ENCODE measurements at regions not wholly inside any gene's neighbourhood (a gene's known extent, or its start where the extent isn't known, plus 50 kb on each side); places are given as distances from the start of the nearest gene placed in this dataset.

GRCh38 chr3:75983111-75983510 lies 197.8 kb upstream of the ZNF717 start:
- no peak for DNase-seq
- intact Hi-C loops (cut with DNase I) = no loop called here

DNA sequence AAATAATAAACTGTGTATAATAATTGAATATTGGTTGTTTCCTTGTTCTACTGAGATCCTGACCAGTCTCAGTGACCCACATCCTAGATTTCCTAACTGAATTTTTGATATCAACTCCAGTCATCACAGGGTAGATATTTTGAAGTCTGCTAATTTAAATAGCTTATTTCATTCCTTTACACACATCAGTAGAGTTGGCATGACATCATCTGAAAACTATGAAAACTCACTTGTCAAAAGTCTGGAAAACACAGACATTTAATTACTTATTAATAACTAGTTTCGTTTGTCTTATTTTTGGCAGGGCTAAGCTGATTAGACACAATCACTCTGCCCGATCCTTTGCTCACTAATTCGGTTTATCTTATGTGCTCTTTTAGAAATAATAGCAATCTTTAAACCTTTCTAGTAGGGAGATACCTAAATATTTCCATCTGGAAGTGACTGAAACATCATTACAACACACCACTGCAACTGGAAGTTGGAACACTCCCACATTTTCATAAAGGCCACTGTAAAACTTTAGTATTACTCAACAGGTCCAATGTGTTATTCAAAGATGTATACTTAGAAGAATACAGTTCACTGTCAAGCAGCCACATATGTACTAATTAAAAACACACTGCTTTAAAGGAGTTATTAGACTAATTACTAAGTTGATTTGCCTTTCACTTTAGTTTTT lies 198.4 kb upstream of the ZNF717 start:
- H3K9me3 ChIP-seq = no peaks in the 10 kb centered on the region
- no peaks in the 10 kb centered on the region for H3K4me1 ChIP-seq
- ATAC-seq (no peak), DNase-seq (no peak)
- no peaks in the 10 kb centered on the region for H3K36me3 ChIP-seq
- intact Hi-C loops (cut with DNase I) = no loop called here
- no peak for TF ChIP-seq CTCF (IDR thresholded peaks at IDR 0.05)
- no peak overlapping the region for H3K4me3 ChIP-seq
- no peak overlapping the region for H3K27ac ChIP-seq
- no peaks in the 10 kb centered on the region for H3K27me3 ChIP-seq (ENCODE audit: low read depth)

More at GRCh38 chr3:75983111-75983510, 197.8 kb upstream of the ZNF717 start:
- Histone ChIP-seq H3K36me3 (no peaks in the 10 kb centered on the region), H3K9me3 (no peaks in the 10 kb centered on the region), H3K27me3 (ENCODE audit: low read depth) (no peaks in the 10 kb centered on the region), H3K4me3 (no peak overlapping the region), H3K27ac (no peak overlapping the region), H3K4me1 (no peaks in the 10 kb centered on the region)
- ATAC-seq = no peak
- TF ChIP-seq CTCF (IDR thresholded peaks at IDR 0.05) = no peak

DNA sequence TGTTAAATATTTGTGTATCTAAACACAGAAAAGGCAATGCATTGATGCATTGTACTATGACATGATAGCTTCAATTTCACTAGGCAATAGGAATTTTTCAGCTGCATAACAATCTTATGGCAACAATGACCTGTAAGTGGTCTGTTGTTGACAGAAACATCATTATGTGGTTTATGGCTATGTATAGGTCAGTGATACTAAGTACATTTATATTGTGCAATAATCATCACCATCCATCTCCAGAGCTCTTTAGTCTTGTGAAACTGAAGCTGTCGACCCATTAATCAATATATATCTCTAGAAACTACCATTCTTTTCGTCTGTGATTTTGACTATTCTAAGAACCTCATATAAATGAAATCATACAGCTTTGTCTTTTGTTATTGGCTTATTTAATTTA lies 200.1 kb upstream of the ZNF717 start:
- ATAC-seq (no peak), DNase-seq (no peak)
- Histone ChIP-seq H3K36me3 (no peaks in the 10 kb centered on the region), H3K9me3 (no peaks in the 10 kb centered on the region), H3K27ac (no peak overlapping the region), H3K4me3 (no peak overlapping the region), H3K27me3 (ENCODE audit: low read depth) (no peaks in the 10 kb centered on the region), H3K4me1 (no peaks in the 10 kb centered on the region)
- intact Hi-C loops (cut with DNase I) = no loop called here
- no peak for TF ChIP-seq CTCF (IDR thresholded peaks at IDR 0.05)

- Histone ChIP-seq H3K9me3 (no peaks in the 10 kb centered on the region), H3K27ac (no peak overlapping the region), H3K4me1 (no peaks in the 10 kb centered on the region), H3K36me3 (no peaks in the 10 kb centered on the region), H3K4me3 (no peak overlapping the region), H3K27me3 (ENCODE audit: low read depth) (no peaks in the 10 kb centered on the region)
- ATAC-seq (no peak), DNase-seq (no peak)
- intact Hi-C loops (cut with DNase I) = no loop called here
- no peak for TF ChIP-seq CTCF (IDR thresholded peaks at IDR 0.05)
Measured at GRCh38 chr3:76010252-76010651, 224.9 kb upstream of the ZNF717 start.

DNA sequence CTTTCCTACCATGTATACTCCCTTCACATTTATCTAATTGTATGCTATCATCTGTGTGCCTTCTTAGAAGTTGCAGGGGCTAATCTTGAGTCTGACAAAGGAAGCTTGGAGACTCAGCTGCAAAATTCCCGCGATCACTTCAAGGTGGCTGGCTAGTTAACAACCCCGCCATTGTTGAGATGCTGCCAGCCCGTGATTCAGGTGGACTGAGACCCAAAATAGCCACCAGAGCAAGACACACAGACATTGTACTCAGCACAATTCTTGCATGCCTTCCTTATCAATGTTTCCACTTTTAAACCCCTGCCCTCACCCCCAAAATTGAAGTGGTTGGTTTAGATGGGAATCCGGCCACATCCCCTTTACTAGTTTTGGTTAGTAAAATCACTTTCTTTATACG lies 225.8 kb upstream of the ZNF717 start:
- Histone ChIP-seq H3K9me3 (no peaks in the 10 kb centered on the region), H3K4me3 (no peak overlapping the region), H3K36me3 (no peaks in the 10 kb centered on the region), H3K27ac (no peak overlapping the region), H3K27me3 (ENCODE audit: low read depth) (no peaks in the 10 kb centered on the region), H3K4me1 (no peaks in the 10 kb centered on the region)
- ATAC-seq (no peak), DNase-seq (no peak)
- no peak for TF ChIP-seq CTCF (IDR thresholded peaks at IDR 0.05)
- intact Hi-C loops (cut with DNase I) = no loop called here

Measured in lower lobe of right lung (tissue), 2 donors.